ENCODE measurements at regions not wholly inside any gene's neighbourhood (a gene's known extent, or its start where the extent isn't known, plus 50 kb on each side); places are given as distances from the start of the nearest gene placed in this dataset.
"Not testable (repeated sequence)": the region's sequence is repeated elsewhere in the genome, so short reads cannot be mapped to it uniquely, and the experiment has no call there.

GRCh38 chr1:229736376-229736775 lies 110.3 kb downstream of the URB2 start:
- H3K27ac Mint-ChIP-seq (ENCODE audit: unreplicated experiment), result no peak overlapping the region
- no peaks in the 10 kb centered on the region for H3K4me1 Mint-ChIP-seq
- TF ChIP-seq CTCF (conservative IDR thresholded peaks at IDR 0.05), result no peak
- no peak overlapping the region for H3K4me3 Mint-ChIP-seq
- H3K27me3 Mint-ChIP-seq (ENCODE audit: low read depth), result no peaks in the 10 kb centered on the region
- H3K36me3 Mint-ChIP-seq (ENCODE audit: low read depth), result peaks cover 5% of the 10 kb centered on the region
- no peak for DNase-seq (ENCODE audit: low read depth, low spot score)
- H3K9me3 Mint-ChIP-seq, result peaks cover 17% of the 10 kb centered on the region

GRCh38 chr1:229742614-229743013 lies 116.6 kb downstream of the URB2 start:
- not testable (repeated sequence) for H3K4me1 Mint-ChIP-seq; H3K27ac Mint-ChIP-seq (ENCODE audit: unreplicated experiment); H3K4me3 Mint-ChIP-seq; DNase-seq (ENCODE audit: low read depth, low spot score)
- H3K9me3 Mint-ChIP-seq, result peaks cover 26% of the 10 kb centered on the region
- H3K27me3 Mint-ChIP-seq (ENCODE audit: low read depth), result peaks cover 16% of the 10 kb centered on the region
- peaks cover 17% of the 10 kb centered on the region for H3K36me3 Mint-ChIP-seq (ENCODE audit: low read depth)

- H3K36me3 Mint-ChIP-seq (ENCODE audit: low read depth), result peaks cover 8% of the 10 kb centered on the region
- H3K9me3 Mint-ChIP-seq, result peaks cover 7% of the 10 kb centered on the region
- TF ChIP-seq CTCF (conservative IDR thresholded peaks at IDR 0.05), result no peak
- H3K27me3 Mint-ChIP-seq (ENCODE audit: low read depth), result peaks cover 2% of the 10 kb centered on the region
- no peak overlapping the region for H3K27ac Mint-ChIP-seq (ENCODE audit: unreplicated experiment)
- no peak overlapping the region for H3K4me3 Mint-ChIP-seq
- DNase-seq (ENCODE audit: low read depth, low spot score), result no peak
- H3K4me1 Mint-ChIP-seq, result no peaks in the 10 kb centered on the region
Observed at GRCh38 chr1:229749992-229750391, 123.9 kb downstream of the URB2 start.

- H3K36me3 Mint-ChIP-seq (ENCODE audit: low read depth), result peaks cover 2% of the 10 kb centered on the region
- no peak for TF ChIP-seq CTCF (conservative IDR thresholded peaks at IDR 0.05)
- H3K4me3 Mint-ChIP-seq, result no peak overlapping the region
- no peaks in the 10 kb centered on the region for H3K27me3 Mint-ChIP-seq (ENCODE audit: low read depth)
- no peaks in the 10 kb centered on the region for H3K4me1 Mint-ChIP-seq
- peaks cover under 1% of the 10 kb centered on the region for H3K9me3 Mint-ChIP-seq
- no peak overlapping the region for H3K27ac Mint-ChIP-seq (ENCODE audit: unreplicated experiment)
- DNase-seq (ENCODE audit: low read depth, low spot score), result no peak
Observed at GRCh38 chr1:229751610-229752009, 125.6 kb downstream of the URB2 start.

- Mint-ChIP-seq H3K27me3 (ENCODE audit: low read depth) (no peaks in the 10 kb centered on the region), H3K9me3 (no peaks in the 10 kb centered on the region), H3K27ac (ENCODE audit: unreplicated experiment) (no peak overlapping the region), H3K4me3 (no peak overlapping the region), H3K4me1 (no peaks in the 10 kb centered on the region), H3K36me3 (ENCODE audit: low read depth) (no peaks in the 10 kb centered on the region)
- TF ChIP-seq CTCF (conservative IDR thresholded peaks at IDR 0.05), result no peak
- DNase-seq (ENCODE audit: low read depth, low spot score), result no peak
Observed at GRCh38 chr1:229752679-229753078, 126.6 kb downstream of the URB2 start.

GRCh38 chr1:229753764-229754551 lies 127.9 kb downstream of the URB2 start:
- Mint-ChIP-seq H3K36me3 (ENCODE audit: low read depth) (no peaks in the 10 kb centered on the region), H3K4me1 (no peaks in the 10 kb centered on the region), H3K27me3 (ENCODE audit: low read depth) (no peaks in the 10 kb centered on the region), H3K27ac (ENCODE audit: unreplicated experiment) (no peak overlapping the region), H3K9me3 (no peaks in the 10 kb centered on the region), H3K4me3 (no peak overlapping the region)
- DNase-seq (ENCODE audit: low read depth, low spot score), result no peak
- no peak for TF ChIP-seq CTCF (conservative IDR thresholded peaks at IDR 0.05)

All from neural crest cell (in vitro differentiated cells).